DND-41 (cell line): ENCODE measurements at regions not wholly inside any gene's neighbourhood (a gene's known extent, or its start where the extent isn't known, plus 50 kb on each side); places are given as distances from the start of the nearest gene placed in this dataset.

ENCODE experiments used
- ATAC-seq: fragments of 200-7000 bp; cut with Tn5 transposase; 3 replicates; pipeline ENCODE4 v1.9.1; 2021; ENCODE audit warnings: low read depth; ENCODE audit not compliant: insufficient read depth
- DNase-seq: peaks from one replicate; pipeline ENCODE4 v3.0.0-alpha.2; 2020
- H2AFZ ChIP-seq: 2 replicates; pipeline ENCODE4 v1.6.0; 2012; ENCODE audit warnings: low read depth, low read length
- H3K27ac ChIP-seq: 2 replicates; pipeline ENCODE4 v1.5.1; 2012; ENCODE audit warnings: low read length, inconsistent platforms
- H3K27me3 ChIP-seq: fragments of 200-600 bp; sonication (generic); 2 replicates; pipeline ENCODE4 v1.6.0; 2012; ENCODE audit warnings: low read length, mild to moderate bottlenecking, inconsistent platforms; ENCODE audit not compliant: insufficient read depth, poor library complexity
- H3K36me3 ChIP-seq: 2 replicates; pipeline ENCODE4 v1.5.1; 2012; ENCODE audit warnings: low read length, inconsistent platforms; ENCODE audit not compliant: insufficient read depth
- H3K4me1 ChIP-seq: 2 replicates; pipeline ENCODE4 v1.5.1; 2012; ENCODE audit warnings: mild to moderate bottlenecking, low read length; ENCODE audit not compliant: insufficient read depth
- H3K4me2 ChIP-seq: 2 replicates; pipeline ENCODE4 v1.6.0; 2012; ENCODE audit warnings: mild to moderate bottlenecking, moderate library complexity, low read length, inconsistent platforms; ENCODE audit not compliant: insufficient read depth
- H3K4me3 ChIP-seq, 2 experiments: fragments of 200-600 bp in 1 of 2; shearing (Covaris generic) in 1 of 2; 2 replicates each; pipeline ENCODE4 v1.5.1; 2012 to 2016; ENCODE audit warnings: inconsistent platforms in 2 of 2, low read length in 2 of 2, mild to moderate bottlenecking in 2 of 2, low read depth in 1 of 2, moderate library complexity in 1 of 2
- H3K79me2 ChIP-seq: 2 replicates; pipeline ENCODE4 v1.6.0; 2012; ENCODE audit warnings: low read length, inconsistent platforms; ENCODE audit not compliant: insufficient read depth
- H3K9ac ChIP-seq: 2 replicates; pipeline ENCODE4 v1.6.0; 2012; ENCODE audit warnings: low read depth, mild to moderate bottlenecking, inconsistent platforms, low read length, moderate library complexity
- H3K9me3 ChIP-seq: 2 replicates; pipeline ENCODE4 v1.5.1; 2012; ENCODE audit warnings: low read length, moderate library complexity, mild to moderate bottlenecking, inconsistent platforms; ENCODE audit not compliant: insufficient read depth, severe bottlenecking
- H4K20me1 ChIP-seq: 2 replicates; pipeline ENCODE4 v1.6.0; 2012; ENCODE audit warnings: low read length; ENCODE audit not compliant: insufficient read depth
- CTCF ChIP-seq: IDR thresholded peaks from 2 replicates; pipeline ENCODE4 v1.5.1; 2012; ENCODE audit warnings: borderline replicate concordance, low read length, moderate library complexity, mild to moderate bottlenecking; ENCODE audit not compliant: poor library complexity, severe bottlenecking; ENCODE audit errors: extremely low read depth
- EZH2 ChIP-seq: IDR thresholded peaks from 3 replicates; pipeline ENCODE4 v1.6.1; 2012; ENCODE audit warnings: borderline replicate concordance, low read depth, mild to moderate bottlenecking, moderate library complexity, low read length, inconsistent platforms; ENCODE audit not compliant: severe bottlenecking

- Histone ChIP-seq H3K9me3 (no peaks in the 10 kb centered on the region), H3K79me2 (no peaks in the 10 kb centered on the region), H3K4me3 (no peak overlapping the region), H3K27ac (no peak overlapping the region), H4K20me1 (no peaks in the 10 kb centered on the region), H3K9ac (no peak overlapping the region), H3K36me3 (no peaks in the 10 kb centered on the region), H3K4me2 (no peak overlapping the region), H2AFZ (no peak overlapping the region), H3K27me3 (no peaks in the 10 kb centered on the region), H3K4me1 (no peaks in the 10 kb centered on the region)
- TF ChIP-seq CTCF (no peak), EZH2 (no peak)
- ATAC-seq (no peak), DNase-seq (no peak)
These were observed 67.6 kb upstream of the SPATA31D4 start for GRCh38 chr9:81860581-81860980.

- Histone ChIP-seq H3K4me3 (no peak overlapping the region), H3K27ac (no peak overlapping the region), H3K27me3 (no peaks in the 10 kb centered on the region), H3K79me2 (no peaks in the 10 kb centered on the region), H2AFZ (no peak overlapping the region), H3K9me3 (no peaks in the 10 kb centered on the region), H3K4me1 (no peaks in the 10 kb centered on the region), H3K9ac (no peak overlapping the region), H4K20me1 (no peaks in the 10 kb centered on the region), H3K36me3 (no peaks in the 10 kb centered on the region), H3K4me2 (no peak overlapping the region)
- TF ChIP-seq CTCF = no peak
- TF ChIP-seq EZH2 = no peak
- ATAC-seq (no peak), DNase-seq (no peak)
These were observed 66.6 kb upstream of the SPATA31D4 start for GRCh38 chr9:81861644-81862043.

- Histone ChIP-seq H2AFZ (peak overlapping the region; percentile 16; the same call in 1 of the 2 replicates), H3K4me1 (no peaks in the 10 kb centered on the region), H3K9me3 (no peaks in the 10 kb centered on the region), H3K36me3 (no peaks in the 10 kb centered on the region), H3K79me2 (no peaks in the 10 kb centered on the region), H4K20me1 (no peaks in the 10 kb centered on the region), H3K27me3 (no peaks in the 10 kb centered on the region), H3K27ac (no peak overlapping the region), H3K4me2 (no peak overlapping the region), H3K9ac (no peak overlapping the region), H3K4me3 (no peak overlapping the region)
- DNase-seq (no peak), ATAC-seq (no peak)
- TF ChIP-seq CTCF (no peak), EZH2 (no peak)
These were observed 60.1 kb upstream of the SPATA31D4 start for GRCh38 chr9:81868145-81868544.

GRCh38 chr9:81871695-81872094 lies 56.5 kb upstream of the SPATA31D4 start:
- Histone ChIP-seq H3K79me2 (no peaks in the 10 kb centered on the region), H3K4me1 (no peaks in the 10 kb centered on the region), H3K27me3 (no peaks in the 10 kb centered on the region), H2AFZ (no peak overlapping the region), H3K9ac (no peak overlapping the region), H4K20me1 (no peaks in the 10 kb centered on the region), H3K36me3 (no peaks in the 10 kb centered on the region), H3K4me2 (no peak overlapping the region), H3K9me3 (no peaks in the 10 kb centered on the region), H3K4me3 (no peak overlapping the region), H3K27ac (no peak overlapping the region)
- TF ChIP-seq EZH2 = no peak
- no peak for TF ChIP-seq CTCF
- DNase-seq (no peak), ATAC-seq (no peak)
